Peyer's patch (tissue), 4 donors: ENCODE measurements at regions not wholly inside any gene's neighbourhood (a gene's known extent, or its start where the extent isn't known, plus 50 kb on each side); places are given as distances from the start of the nearest gene placed in this dataset.

Experiments
- DNase-seq, 3 donors: peaks; one replicate each; pipeline ENCODE4 v3.0.0-alpha.2; 2017 to 2019
- H3K27ac ChIP-seq, 4 donors: fragments of 200-600 bp; sonication (generic); one replicate each; pipeline ENCODE4 v1.5.1; 2016 to 2019
- H3K27me3 ChIP-seq, 2 donors: fragments of 200-600 bp; sonication (generic); one replicate each; pipeline ENCODE4 v1.5.1; 2019
- H3K36me3 ChIP-seq, 3 donors: fragments of 200-600 bp; sonication (generic); one replicate each; pipeline ENCODE4 v1.5.1; 2016 to 2019
- H3K4me1 ChIP-seq, 4 donors: fragments of 200-600 bp; sonication (generic); one replicate each; pipeline ENCODE4 v1.5.1; 2016 to 2019
- H3K4me3 ChIP-seq, 4 donors: fragments of 200-600 bp; sonication (generic); 1 replicate in 3 of 4; 2 replicates in 1 of 4; pipeline ENCODE4 v1.5.1; 2016 to 2019; ENCODE audit warnings: mild to moderate bottlenecking in 1 of 4
- H3K9me3 ChIP-seq, 4 donors: fragments of 200-600 bp; sonication (generic); one replicate each; pipeline ENCODE4 v1.5.1; 2016 to 2019; ENCODE audit warnings: mild to moderate bottlenecking in 1 of 4
- POLR2A ChIP-seq, 2 donors: fragments of 450-650 bp; IDR thresholded peaks; one replicate each; pipeline ENCODE4 v1.5.1; 2017; ENCODE audit warnings: antibody characterized with exemption in 2 of 2, mild to moderate bottlenecking in 2 of 2, moderate library complexity in 2 of 2
- TF ChIP-seq, protein P1 (sequence below), 6 experiments: fragments of 450-650 bp in 4 of 6; fragments of 200-600 bp in 2 of 6; sonication (generic) in 1 of 6; IDR thresholded peaks; one replicate each; pipeline ENCODE4 v1.5.1; 2017 to 2019; ENCODE audit warnings: antibody characterized with exemption in 6 of 6, mild to moderate bottlenecking in 3 of 6, moderate library complexity in 1 of 6

DNA sequence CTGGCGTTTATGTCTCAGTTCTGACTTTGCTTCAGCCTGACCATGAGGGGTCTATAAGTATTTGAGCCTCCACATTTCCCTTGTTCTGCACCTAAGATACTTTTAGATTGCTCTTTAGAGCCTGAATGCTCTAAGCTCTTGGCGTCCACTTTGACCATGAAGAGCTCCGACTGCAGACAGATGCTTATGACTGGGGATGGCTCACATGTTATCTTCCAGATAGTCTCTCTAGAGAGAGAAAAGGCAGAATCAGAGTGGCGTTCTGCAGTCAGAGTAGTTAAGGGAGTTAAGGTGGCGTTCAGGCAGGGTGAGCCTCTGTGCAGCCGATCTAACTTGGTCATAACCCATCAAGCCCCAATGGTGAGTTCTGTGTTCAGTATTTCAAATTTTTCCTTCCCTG is 487.9 kb upstream of the NR2F2 start:
- TF ChIP-seq POLR2A (IDR thresholded peaks at IDR 0.05): no peak
- TF ChIP-seq, protein P1, sequence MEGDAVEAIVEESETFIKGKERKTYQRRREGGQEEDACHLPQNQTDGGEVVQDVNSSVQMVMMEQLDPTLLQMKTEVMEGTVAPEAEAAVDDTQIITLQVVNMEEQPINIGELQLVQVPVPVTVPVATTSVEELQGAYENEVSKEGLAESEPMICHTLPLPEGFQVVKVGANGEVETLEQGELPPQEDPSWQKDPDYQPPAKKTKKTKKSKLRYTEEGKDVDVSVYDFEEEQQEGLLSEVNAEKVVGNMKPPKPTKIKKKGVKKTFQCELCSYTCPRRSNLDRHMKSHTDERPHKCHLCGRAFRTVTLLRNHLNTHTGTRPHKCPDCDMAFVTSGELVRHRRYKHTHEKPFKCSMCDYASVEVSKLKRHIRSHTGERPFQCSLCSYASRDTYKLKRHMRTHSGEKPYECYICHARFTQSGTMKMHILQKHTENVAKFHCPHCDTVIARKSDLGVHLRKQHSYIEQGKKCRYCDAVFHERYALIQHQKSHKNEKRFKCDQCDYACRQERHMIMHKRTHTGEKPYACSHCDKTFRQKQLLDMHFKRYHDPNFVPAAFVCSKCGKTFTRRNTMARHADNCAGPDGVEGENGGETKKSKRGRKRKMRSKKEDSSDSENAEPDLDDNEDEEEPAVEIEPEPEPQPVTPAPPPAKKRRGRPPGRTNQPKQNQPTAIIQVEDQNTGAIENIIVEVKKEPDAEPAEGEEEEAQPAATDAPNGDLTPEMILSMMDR (IDR thresholded peaks at IDR 0.05): no peak
- no peaks in the 10 kb centered on the region for H3K9me3 ChIP-seq
- H3K27ac ChIP-seq: no peak overlapping the region

DNA sequence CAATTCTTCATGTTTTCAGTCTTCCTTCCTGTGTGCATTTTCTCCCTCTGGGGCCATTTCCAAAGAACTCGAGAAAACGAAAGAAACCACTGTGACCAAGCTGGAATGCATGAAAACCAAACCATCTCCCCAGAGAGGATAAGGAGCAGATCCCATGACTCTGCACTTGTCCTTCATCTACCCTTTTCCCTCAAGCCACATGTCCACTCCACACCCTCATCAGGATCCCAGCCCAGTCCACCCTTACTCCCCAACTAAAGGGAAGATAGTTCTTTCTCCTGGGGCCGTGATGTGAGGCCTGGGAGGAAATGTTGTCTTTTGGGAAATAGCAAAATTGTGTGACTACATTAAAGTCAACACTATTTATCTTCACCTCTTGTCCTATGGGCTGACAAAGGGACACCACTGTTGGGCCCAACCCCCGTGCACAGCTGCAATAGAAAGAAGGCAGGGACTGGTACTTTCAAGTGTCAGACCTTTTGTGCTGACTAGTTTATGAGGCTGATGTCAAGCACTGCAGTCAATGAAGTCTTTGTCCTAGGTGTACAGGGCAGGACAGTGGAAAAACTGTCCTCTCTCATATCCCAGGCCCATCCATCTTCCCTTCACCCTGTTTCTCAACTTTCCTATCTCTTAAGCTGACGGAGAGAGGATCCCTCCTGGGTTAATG is 487.1 kb upstream of the NR2F2 start:
- H3K36me3 ChIP-seq: no peaks in the 10 kb centered on the region
- no peaks in the 10 kb centered on the region for H3K4me1 ChIP-seq
- H3K4me3 ChIP-seq: no peak overlapping the region
- no peak for DNase-seq
- H3K27ac ChIP-seq: no peak overlapping the region
- no peak for TF ChIP-seq POLR2A (IDR thresholded peaks at IDR 0.05)
- TF ChIP-seq, protein P1 (IDR thresholded peaks at IDR 0.05): no peak
- no peaks in the 10 kb centered on the region for H3K27me3 ChIP-seq
- no peaks in the 10 kb centered on the region for H3K9me3 ChIP-seq

More for the DNA sequence above, 487.9 kb upstream of the NR2F2 start:
- no peaks in the 10 kb centered on the region for H3K4me1 ChIP-seq
- H3K27me3 ChIP-seq: no peaks in the 10 kb centered on the region
- H3K4me3 ChIP-seq: no peak overlapping the region
- no peak for DNase-seq
- H3K36me3 ChIP-seq: no peaks in the 10 kb centered on the region

DNA sequence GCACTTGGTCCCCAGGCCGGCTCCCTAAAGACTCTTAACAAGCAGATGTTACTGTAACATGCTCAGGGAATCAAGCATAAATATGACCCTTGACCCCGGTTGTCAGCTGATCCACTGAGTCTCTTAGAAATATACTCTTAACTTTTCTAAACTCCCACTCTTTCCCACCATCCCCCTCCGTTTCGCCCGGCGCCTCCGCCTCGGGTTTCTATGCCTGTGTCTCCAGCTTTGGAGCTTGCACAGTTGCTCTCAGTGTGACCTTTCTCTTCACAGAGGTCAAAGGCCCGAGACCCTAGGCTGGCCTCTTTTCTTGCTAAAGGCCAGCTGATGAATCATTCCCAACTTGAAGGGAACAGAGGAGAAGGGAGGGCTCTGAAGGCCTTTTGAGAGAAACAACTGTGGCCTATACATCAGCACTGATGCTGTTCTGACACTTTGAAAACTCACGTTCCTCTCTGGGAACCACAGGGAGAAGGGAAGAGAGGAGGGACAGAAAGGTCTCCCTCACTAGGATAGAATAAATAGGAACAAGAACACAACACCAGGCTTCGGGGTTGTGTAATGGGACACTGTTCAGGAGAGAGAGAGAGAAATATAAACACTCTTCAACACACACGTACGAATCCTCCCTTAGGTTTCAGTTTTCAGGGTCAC is 484.5 kb upstream of the NR2F2 start:
- H3K27ac ChIP-seq: peak overlapping the region in 2 of 4 donors; percentile 48 to 55

DNA sequence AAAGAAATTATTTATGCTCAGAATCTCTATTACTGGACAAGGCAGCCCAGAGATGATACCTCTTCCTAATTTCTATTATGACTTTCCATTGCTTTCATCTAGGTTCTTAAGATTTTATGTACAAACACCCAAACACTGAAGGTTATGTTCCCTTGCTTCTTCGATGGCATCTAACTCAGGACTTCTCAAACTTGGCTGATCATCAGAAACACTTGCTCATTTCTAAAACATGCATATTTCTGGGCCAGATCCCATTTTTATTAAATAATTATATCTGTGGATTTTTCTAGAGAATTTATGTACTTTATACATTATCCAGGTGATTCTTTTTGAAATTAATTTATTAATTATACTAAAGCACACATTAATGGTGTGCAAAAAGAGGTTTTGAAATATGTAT is 482.4 kb upstream of the NR2F2 start:
- Histone ChIP-seq H3K27me3 (no peaks in the 10 kb centered on the region), H3K27ac (no peak overlapping the region), H3K4me1 (no peaks in the 10 kb centered on the region), H3K36me3 (no peaks in the 10 kb centered on the region), H3K4me3 (no peak overlapping the region), H3K9me3 (no peaks in the 10 kb centered on the region)
- no peak for TF ChIP-seq POLR2A (IDR thresholded peaks at IDR 0.05)
- DNase-seq: no peak

More for the DNA sequence above, 484.5 kb upstream of the NR2F2 start:
- no peak overlapping the region for H3K4me3 ChIP-seq
- no peaks in the 10 kb centered on the region for H3K27me3 ChIP-seq
- TF ChIP-seq, protein P1 (IDR thresholded peaks at IDR 0.05): no peak
- no peak for TF ChIP-seq POLR2A (IDR thresholded peaks at IDR 0.05)
- no peak for DNase-seq
- no peaks in the 10 kb centered on the region for H3K4me1 ChIP-seq
- no peaks in the 10 kb centered on the region for H3K36me3 ChIP-seq
- H3K9me3 ChIP-seq: no peaks in the 10 kb centered on the region

DNA sequence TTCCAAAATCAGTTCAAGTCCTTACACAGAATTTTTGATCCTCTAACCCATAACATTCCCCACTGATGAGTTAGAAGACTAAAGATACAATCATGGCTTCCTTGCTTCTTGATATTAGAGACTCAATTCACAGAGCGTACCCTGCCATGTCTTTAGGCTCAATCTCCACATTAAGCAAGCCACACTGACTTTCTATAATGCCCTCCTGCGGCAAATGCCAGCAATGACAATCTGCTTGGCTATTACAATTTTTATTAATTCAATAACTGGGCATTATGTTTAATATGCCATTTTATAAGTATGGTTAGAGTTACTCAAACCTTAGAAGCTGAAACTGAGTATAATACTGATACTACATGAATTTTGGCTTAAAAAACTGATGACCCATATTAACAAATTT is 479.7 kb upstream of the NR2F2 start:
- no peak for TF ChIP-seq POLR2A (IDR thresholded peaks at IDR 0.05)
- TF ChIP-seq, protein P1 (IDR thresholded peaks at IDR 0.05): no peak
- H3K36me3 ChIP-seq: no peaks in the 10 kb centered on the region
- no peak for DNase-seq

DNA sequence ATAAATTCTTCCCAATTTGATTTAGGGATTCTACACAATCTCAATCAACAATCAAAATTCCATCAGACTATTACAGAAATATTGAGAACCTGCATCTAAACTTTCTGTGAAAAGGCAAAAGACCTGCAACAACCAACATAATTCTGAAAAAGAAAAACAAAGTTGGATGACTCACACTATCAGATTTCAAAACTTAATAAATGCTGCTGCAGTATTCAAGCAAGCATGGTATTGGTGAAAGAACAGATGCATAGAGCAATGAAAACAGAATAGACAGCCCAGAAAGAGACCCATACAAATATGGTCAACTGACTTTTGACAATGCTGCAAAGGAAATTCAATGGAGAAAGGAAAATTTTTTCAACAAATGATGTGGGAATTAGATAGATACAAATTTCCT is 477.1 kb upstream of the NR2F2 start:
- no peak for DNase-seq
- Histone ChIP-seq H3K9me3 (no peaks in the 10 kb centered on the region), H3K27ac (no peak overlapping the region), H3K36me3 (no peaks in the 10 kb centered on the region), H3K27me3 (no peaks in the 10 kb centered on the region), H3K4me3 (no peak overlapping the region), H3K4me1 (no peaks in the 10 kb centered on the region)
- TF ChIP-seq, protein P1 (IDR thresholded peaks at IDR 0.05): no peak
- TF ChIP-seq POLR2A (IDR thresholded peaks at IDR 0.05): no peak

More for the DNA sequence above, 479.7 kb upstream of the NR2F2 start:
- Histone ChIP-seq H3K27me3 (no peaks in the 10 kb centered on the region), H3K9me3 (no peaks in the 10 kb centered on the region), H3K4me1 (no peaks in the 10 kb centered on the region), H3K4me3 (no peak overlapping the region), H3K27ac (no peak overlapping the region)
